Kidney epithelial cell (primary cell): ENCODE measurements at regions not wholly inside any gene's neighbourhood (a gene's known extent, or its start where the extent isn't known, plus 50 kb on each side); places are given as distances from the start of the nearest gene placed in this dataset.

Source experiments
- DNase-seq: peaks from one replicate; pipeline ENCODE4 v3.0.0-alpha.2; 2010; ENCODE audit warnings: low read depth
- H3K27me3 ChIP-seq: 2 replicates; pipeline ENCODE4 v1.6.0; 2011; ENCODE audit warnings: low read length; ENCODE audit not compliant: control insufficient read depth, insufficient read depth
- H3K36me3 ChIP-seq: 2 replicates; pipeline ENCODE4 v1.5.1; 2011; ENCODE audit warnings: low read length; ENCODE audit not compliant: control insufficient read depth, insufficient read depth
- H3K4me3 ChIP-seq: 2 replicates; pipeline ENCODE4 v1.5.1; 2011; ENCODE audit warnings: low read depth, mild to moderate bottlenecking, control low read depth, low read length
- TF ChIP-seq, protein P1 (sequence below): IDR thresholded peaks from 2 replicates; pipeline ENCODE4 v1.5.1; 2011; ENCODE audit warnings: mild to moderate bottlenecking, moderate library complexity, low read length, control low read depth, inconsistent platforms; ENCODE audit not compliant: insufficient read depth, poor library complexity, severe bottlenecking

- TF ChIP-seq, protein P1, sequence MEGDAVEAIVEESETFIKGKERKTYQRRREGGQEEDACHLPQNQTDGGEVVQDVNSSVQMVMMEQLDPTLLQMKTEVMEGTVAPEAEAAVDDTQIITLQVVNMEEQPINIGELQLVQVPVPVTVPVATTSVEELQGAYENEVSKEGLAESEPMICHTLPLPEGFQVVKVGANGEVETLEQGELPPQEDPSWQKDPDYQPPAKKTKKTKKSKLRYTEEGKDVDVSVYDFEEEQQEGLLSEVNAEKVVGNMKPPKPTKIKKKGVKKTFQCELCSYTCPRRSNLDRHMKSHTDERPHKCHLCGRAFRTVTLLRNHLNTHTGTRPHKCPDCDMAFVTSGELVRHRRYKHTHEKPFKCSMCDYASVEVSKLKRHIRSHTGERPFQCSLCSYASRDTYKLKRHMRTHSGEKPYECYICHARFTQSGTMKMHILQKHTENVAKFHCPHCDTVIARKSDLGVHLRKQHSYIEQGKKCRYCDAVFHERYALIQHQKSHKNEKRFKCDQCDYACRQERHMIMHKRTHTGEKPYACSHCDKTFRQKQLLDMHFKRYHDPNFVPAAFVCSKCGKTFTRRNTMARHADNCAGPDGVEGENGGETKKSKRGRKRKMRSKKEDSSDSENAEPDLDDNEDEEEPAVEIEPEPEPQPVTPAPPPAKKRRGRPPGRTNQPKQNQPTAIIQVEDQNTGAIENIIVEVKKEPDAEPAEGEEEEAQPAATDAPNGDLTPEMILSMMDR: no peak
- Histone ChIP-seq H3K4me3 (no peak overlapping the region), H3K36me3 (no peaks in the 10 kb centered on the region), H3K27me3 (no peaks in the 10 kb centered on the region)
- DNase-seq: no peak
These were observed 199.0 kb upstream of the NR4A3 start for GRCh38 chr9:99622679-99623078.

GRCh38 chr9:99623780-99624364, 197.8 kb upstream of the NR4A3 start:
- Histone ChIP-seq H3K4me3 (no peak overlapping the region), H3K27me3 (no peaks in the 10 kb centered on the region), H3K36me3 (no peaks in the 10 kb centered on the region)
- DNase-seq: no peak
- TF ChIP-seq, protein P1: no peak

DNA sequence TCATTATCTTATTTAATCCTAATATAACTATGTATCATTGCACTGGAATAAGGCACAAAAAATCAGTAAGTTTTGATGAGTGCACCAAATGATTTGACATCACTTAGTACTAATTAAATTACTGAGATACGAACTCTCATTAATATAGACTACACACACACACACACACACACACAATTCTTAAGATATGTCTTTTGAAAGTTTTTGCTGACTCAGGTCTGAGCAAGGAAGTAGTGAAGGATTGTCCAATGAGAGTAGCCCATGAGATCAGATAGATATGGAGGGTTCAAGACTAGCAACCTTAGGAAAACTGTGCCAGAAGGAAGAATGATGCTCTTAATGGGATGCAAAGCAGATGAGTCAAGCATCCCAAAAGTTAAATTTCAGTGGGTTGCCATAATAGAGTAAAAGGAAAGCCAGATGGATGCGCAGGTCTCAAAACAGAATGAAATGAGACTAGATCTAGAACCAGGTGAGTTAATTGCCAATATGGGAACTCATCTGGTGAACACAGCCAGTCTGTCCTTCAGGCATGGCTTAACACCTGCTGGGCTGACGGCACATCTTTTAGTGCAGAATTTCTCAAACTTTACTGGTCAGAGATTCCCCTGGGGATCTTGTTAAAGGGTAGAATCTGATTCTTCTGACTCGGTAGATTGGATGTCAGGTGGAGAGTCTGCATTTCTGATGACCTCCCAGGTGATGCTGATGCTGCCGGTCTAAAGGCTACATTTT, 197.0 kb upstream of the NR4A3 start:
- Histone ChIP-seq H3K4me3 (no peak overlapping the region), H3K27me3 (no peaks in the 10 kb centered on the region), H3K36me3 (no peaks in the 10 kb centered on the region)
- TF ChIP-seq, protein P1: no peak
- DNase-seq: no peak

- Histone ChIP-seq H3K4me3 (no peak overlapping the region), H3K36me3 (no peaks in the 10 kb centered on the region), H3K27me3 (no peaks in the 10 kb centered on the region)
These were observed 195.3 kb upstream of the NR4A3 start for GRCh38 chr9:99626426-99626825.

DNA sequence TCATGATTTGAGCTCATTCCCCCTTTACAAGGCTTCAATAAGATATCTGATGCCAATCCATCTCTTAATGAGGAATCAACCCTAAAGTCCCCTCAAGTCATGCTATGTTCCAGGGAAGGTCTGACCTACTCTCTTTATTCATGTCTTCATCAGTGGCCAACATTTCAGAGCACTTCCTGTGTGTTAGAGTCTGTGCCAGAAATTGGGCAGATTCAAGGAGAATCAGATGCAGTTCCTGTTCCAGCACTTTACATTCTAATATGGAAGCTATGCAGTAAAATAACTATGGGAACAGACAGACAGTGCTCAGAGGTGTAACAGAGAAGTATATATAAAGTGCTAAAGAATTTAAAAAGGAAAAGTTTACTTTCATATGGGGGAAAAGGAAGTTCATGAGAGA, 193.4 kb upstream of the NR4A3 start:
- DNase-seq: no peak
- Histone ChIP-seq H3K36me3 (no peaks in the 10 kb centered on the region), H3K4me3 (no peak overlapping the region), H3K27me3 (no peaks in the 10 kb centered on the region)
- TF ChIP-seq, protein P1: no peak

More at GRCh38 chr9:99626426-99626825, 195.3 kb upstream of the NR4A3 start:
- TF ChIP-seq, protein P1: no peak
- no peak for DNase-seq
